IPS-NIHi11 (cell line): ENCODE measurements at regions not wholly inside any gene's neighbourhood (a gene's known extent, or its start where the extent isn't known, plus 50 kb on each side); places are given as distances from the start of the nearest gene placed in this dataset.

Source experiments
- DNase-seq: peaks from one replicate; pipeline ENCODE4 v3.0.0; 2012; ENCODE audit warnings: mixed read lengths, low spot score

DNA sequence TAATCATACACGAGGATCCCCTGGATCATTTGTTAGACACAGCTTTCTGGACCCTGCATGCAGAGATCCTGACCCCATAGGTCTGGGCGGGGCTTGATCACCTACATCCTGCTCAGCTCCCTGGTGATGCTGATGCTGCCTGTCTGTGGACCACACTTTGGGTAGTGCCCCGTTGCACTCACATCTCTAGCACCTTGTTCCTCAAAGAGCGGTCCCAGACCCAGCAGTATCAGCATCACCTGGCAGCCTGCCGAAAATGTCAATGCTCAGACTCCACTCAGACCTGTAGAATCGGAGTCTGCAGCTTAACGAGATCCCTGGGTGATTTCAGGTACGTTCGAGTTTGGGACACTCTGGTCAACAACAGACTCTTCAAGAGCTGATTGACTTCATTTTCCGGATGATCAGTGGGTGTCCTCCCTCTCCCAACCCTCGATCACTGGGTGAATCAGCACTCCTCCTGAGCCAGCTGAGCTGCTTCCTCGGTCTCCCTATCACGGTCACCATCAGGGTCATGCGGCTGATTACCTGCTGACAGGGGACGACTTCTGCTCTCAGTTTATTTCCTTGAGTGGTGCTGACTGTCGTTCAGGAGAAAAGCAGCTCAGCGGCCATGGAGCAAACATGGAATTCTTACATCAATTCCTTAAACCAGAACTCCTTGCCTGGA lies 150.6 kb upstream of the RAB12 start:
- no peak for DNase-seq

DNA sequence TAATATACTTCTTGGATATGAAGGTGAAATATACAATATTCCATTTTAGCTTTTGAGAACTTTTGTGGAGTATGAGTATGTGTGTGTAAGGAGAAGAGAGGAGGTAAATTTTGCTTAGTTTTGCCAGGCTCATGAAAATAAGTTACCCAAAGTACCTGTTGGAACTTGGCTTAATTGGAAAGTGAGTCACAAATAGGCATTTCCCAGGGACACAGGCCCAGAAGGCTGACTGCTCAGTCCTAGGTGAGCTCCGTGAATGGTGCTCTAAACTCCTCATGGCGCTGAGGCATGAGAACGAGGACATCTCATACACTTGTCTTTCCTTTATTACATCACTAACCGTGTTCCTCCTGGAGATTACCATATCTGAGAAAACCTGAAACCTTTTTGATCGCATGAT lies 148.5 kb upstream of the RAB12 start:
- DNase-seq = no peak

- peak; percentile 35 for DNase-seq
These were observed 147.7 kb upstream of the RAB12 start for GRCh38 chr18:8461544-8461943.

GRCh38 chr18:8462651-8463185 lies 146.5 kb upstream of the RAB12 start:
- no peak for DNase-seq

DNA sequence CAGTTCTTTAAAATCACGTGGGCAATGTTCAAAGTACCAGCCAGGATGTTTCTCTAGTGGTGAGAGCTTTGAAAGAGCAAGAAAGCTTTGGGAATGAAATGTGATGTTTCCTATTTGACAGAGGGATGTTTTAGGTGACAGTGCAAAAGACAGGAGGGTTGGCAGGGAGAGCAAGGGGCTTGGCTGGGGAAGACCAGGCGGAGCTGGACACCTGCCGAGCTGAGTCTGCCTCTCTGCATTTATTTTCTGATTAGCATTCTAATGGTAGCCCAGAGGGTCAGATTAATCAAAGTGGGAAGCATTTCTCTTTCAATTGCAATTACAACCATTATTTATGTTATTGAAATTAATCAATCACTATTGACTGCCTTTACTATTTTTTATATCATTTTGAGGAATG lies 145.4 kb upstream of the RAB12 start:
- no peak for DNase-seq

DNA sequence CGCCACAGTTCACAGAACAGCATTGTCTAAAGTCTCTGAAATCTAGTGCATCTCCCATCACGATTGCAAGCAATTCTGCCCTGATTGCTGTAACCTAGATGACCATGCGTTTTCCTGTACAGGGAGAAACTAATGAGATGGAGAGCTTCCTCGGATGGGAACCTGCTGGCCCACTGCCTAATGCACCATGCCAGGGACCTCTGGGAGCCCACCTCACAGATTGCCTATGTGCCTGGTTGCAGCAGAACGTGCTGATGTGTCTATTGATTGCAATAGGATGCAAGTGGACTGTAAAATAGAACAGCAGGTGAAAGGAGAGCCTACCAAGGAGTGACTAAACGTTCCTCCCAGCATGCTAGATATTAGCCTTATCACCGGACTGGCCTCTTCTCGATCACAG lies 141.0 kb upstream of the RAB12 start:
- DNase-seq = no peak

DNA sequence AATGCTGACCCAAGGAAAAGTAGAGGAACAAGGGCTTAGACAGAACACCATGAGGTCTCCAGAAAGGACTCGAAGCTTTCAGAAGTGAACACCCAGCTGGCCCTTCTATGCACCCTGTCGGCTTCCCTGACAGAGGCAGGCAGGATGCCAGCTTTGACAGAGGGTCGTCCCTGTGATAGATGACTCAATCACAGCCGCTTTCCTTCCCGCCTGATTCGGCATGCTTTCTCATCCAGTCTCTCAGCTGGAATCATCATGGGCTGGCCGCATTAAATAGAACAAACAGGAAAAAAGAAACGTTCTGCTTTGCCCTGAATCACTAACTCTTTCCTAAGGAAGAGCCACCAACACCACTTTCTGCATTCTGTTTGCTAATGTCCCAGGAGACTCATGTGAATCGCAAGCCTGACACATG lies 140.3 kb upstream of the RAB12 start:
- DNase-seq = no peak

GRCh38 chr18:8469544-8470130 lies 139.6 kb upstream of the RAB12 start:
- no peak for DNase-seq

DNA sequence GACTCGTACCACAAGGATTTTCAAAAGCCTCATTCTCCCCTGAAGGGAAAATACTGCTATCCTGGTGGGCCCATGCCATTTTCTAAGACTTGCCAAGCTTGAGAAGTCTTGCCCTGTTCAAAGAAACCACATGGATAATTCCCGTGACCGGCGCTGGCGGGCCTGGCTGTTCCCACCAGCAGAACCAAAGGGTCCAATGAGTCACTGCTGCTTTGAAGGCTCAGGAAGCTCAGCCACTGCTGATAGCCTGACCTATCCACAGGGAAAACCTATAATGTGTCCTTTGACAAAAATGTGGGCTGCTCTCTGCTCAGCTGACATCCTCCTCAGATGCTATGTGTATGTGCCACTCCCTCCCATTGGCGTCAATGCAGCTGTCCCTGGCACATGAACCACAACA lies 137.9 kb upstream of the RAB12 start:
- no peak for DNase-seq

DNA sequence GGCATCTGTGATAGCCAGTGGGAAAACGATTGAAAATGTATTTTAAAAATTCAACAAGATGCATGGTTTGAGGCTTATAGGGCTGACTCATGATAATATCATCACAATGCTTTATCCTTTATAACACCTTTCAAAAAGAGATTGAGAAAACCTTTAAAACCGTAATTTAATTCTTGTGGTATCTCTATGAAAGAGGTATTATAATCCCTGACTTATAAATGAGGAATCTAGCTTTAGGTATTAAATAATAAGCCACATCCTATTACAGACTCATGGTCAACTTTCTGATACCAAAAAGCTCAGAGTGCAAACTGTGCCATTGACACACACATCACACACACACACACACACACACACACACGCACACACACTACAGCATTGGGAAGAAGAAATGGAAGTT lies 134.6 kb upstream of the RAB12 start:
- DNase-seq = no peak

DNA sequence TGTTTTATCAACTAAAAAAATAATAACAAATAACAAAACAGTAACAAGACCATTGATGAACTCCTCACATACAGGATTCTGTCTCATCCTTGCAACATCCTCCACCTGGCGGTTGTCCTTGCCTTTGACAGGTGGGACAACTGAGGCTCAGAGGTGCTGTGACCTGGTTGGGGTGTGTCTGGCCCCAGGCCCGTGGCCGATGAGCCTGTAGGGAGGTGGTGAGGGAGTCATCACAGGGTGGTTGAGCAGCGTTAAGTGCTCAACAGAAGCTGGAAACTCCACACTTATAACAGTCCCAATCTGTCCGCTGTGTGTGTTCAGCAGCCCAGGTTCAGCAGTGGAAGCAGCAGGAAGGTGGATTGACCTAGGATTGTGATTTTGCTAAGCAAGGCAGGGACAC lies 131.6 kb upstream of the RAB12 start:
- DNase-seq = no peak

GRCh38 chr18:8478166-8478967 lies 130.9 kb upstream of the RAB12 start:
- DNase-seq = peak; percentile 93

GRCh38 chr18:8478968-8479370 lies 130.3 kb upstream of the RAB12 start:
- no peak for DNase-seq

DNA sequence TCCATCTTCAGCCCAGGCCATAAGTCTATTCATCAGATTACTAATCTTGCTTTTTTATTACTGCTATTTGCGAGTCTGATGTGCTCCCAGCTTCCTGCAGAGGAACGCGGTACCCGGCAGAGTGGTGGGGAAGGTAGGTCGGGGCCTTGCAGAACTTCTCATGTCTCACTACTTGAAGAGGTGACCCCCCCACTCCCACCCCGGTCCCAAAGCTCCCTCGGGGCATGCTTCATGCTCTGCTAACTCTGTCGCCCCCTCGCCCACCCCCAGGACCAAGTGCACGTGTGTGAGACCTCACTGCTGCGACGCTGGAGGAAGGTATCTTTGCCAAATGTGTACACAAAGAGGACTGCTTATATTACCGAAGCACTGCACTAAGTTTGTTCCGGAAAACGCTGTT lies 129.4 kb upstream of the RAB12 start:
- no peak for DNase-seq

DNA sequence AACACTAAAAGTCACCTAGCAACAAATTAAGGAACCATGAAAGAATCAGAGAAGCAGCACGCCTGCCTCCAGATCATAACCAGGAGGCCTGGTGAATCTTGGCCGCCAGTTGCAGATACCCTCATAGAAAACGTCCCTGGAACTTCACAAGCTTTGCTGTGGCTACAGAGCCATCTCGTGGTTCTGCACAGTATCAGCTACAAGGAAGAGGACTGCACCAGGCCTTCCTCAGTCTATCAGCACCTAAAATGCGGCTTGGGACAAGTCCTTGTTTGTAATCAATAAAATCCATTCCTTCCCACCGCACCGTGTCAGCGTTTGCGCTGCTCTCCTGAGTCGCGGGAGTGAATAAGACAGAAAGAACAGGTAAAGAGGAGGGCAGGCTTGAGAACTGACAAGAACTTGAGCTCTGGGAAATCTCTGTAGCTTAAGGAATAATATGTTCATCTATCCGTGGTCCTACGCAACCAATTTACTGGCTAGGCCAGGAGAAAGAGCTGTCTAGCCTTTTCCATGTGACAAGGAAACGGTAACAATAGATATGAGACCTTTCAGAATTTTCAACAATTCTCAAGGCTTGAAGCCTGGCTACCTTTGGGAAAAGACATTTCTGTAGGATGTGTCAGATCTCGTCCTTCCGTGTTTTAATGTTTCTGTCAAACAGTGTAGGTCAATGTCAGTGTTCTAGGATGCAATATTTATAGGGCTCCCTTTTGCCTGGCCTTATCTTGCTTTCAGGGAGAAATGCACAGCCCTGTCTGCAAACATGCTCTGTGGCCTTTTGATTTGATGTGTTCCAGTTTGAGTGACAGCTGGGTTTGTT lies 128.5 kb upstream of the RAB12 start:
- DNase-seq = peak; percentile 43

GRCh38 chr18:8484951-8485350 lies 124.3 kb upstream of the RAB12 start:
- no peak for DNase-seq

DNA sequence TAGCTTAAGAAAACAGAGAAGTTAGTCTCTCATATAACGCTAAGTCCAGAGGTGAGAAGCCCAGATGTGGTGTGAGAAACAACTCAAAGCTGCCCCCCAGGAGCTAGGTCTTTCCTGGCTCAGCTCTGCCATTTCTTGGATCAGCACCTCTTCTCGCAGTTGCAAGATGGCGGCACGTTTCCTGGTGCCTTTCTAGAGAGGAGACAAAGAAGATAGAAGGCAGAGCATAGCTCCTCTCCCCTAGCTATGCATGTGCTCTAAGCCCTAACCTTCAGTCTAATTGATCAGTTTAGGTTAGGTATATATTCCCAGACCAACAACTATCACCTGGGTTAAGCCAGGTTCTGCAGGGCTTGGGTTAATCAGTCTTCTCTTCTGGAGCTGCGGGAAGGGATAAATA lies 119.5 kb upstream of the RAB12 start:
- DNase-seq = no peak

GRCh38 chr18:8491516-8491915 lies 117.7 kb upstream of the RAB12 start:
- no peak for DNase-seq

GRCh38 chr18:8493141-8493540 lies 116.1 kb upstream of the RAB12 start:
- no peak for DNase-seq

DNA sequence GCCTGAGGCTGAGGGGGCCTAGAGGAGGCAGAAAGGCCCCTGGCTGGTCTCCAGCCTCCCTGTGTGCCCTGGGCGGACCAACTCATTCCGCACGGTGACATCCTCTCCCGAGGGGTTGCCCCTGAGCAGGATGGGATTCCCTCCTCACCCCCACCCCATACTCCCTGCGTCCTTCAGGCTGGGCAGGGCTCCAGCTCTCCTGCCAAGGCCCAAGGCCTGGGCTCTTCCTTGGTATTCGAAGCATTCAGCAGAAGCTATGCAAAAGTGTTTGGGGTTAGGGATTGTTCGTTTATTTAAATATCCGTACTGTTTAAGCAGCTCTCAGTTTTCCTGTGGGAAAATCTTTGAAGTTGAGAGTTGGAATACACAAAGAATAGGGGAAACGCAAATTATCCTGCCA lies 113.1 kb upstream of the RAB12 start:
- DNase-seq = no peak

- no peak for DNase-seq
These were observed 110.3 kb upstream of the RAB12 start for GRCh38 chr18:8498905-8499304.
